ENCODE measurements at regions not wholly inside any gene's neighbourhood (a gene's known extent, or its start where the extent isn't known, plus 50 kb on each side); places are given as distances from the start of the nearest gene placed in this dataset.
"Not testable (repeated sequence)": the region's sequence is repeated elsewhere in the genome, so short reads cannot be mapped to it uniquely, and the experiment has no call there.

GRCh38 chr13:24563087-24563486 lies 50.5 kb upstream of the PARP4 start:
- DNase-seq, result no peak

GRCh38 chr13:24563971-24564370 lies 51.4 kb upstream of the PARP4 start:
- DNase-seq, result not testable (repeated sequence)

- DNase-seq, result no peak
Measured at GRCh38 chr13:24564881-24565280, 52.3 kb upstream of the PARP4 start.

- DNase-seq, result not testable (repeated sequence)
Measured at GRCh38 chr13:24567593-24567992, 55.0 kb upstream of the PARP4 start.

- DNase-seq, result no peak
Measured at GRCh38 chr13:24574847-24575246, 62.3 kb upstream of the PARP4 start.

GRCh38 chr13:24580315-24580714 lies 67.7 kb upstream of the PARP4 start:
- DNase-seq, result peak in 2 of 5 experiments; percentile 13 to 54

- DNase-seq, result peak in 1 of 5 experiments; percentile 68
Measured at GRCh38 chr13:24581578-24581977, 69.0 kb upstream of the PARP4 start.

GRCh38 chr13:24591697-24592096 lies 79.1 kb upstream of the PARP4 start:
- not testable (repeated sequence) for DNase-seq

GRCh38 chr13:24597906-24598670 lies 82.1 kb upstream of the ATP12A start:
- peak in 1 of 5 experiments; percentile 51 for DNase-seq

- not testable (repeated sequence) for DNase-seq
Measured at GRCh38 chr13:24599019-24599791, 81.0 kb upstream of the ATP12A start.

- DNase-seq, result peak in 2 of 5 experiments; percentile 21 to 57
Measured at GRCh38 chr13:24605923-24606372, 74.3 kb upstream of the ATP12A start.

GRCh38 chr13:24606486-24607170 lies 73.6 kb upstream of the ATP12A start:
- no peak for DNase-seq

GRCh38 chr13:24610956-24611355 lies 69.3 kb upstream of the ATP12A start:
- DNase-seq, result no peak

- no peak for DNase-seq
Measured at GRCh38 chr13:24612726-24613125, 67.5 kb upstream of the ATP12A start.

- DNase-seq, result no peak
Measured at GRCh38 chr13:24613128-24613527, 67.1 kb upstream of the ATP12A start.

- DNase-seq, result no peak
Measured at GRCh38 chr13:24613755-24614154, 66.5 kb upstream of the ATP12A start.

- DNase-seq, result peak in 1 of 5 experiments; percentile 54
Measured at GRCh38 chr13:24614306-24615080, 65.7 kb upstream of the ATP12A start.

- DNase-seq, result no peak
Measured at GRCh38 chr13:24615114-24615513, 65.1 kb upstream of the ATP12A start.

- no peak for DNase-seq
Measured at GRCh38 chr13:24615911-24616472, 64.2 kb upstream of the ATP12A start.

- DNase-seq, result no peak
Measured at GRCh38 chr13:24616514-24616913, 63.7 kb upstream of the ATP12A start.

GRCh38 chr13:24617256-24618010 lies 62.8 kb upstream of the ATP12A start:
- DNase-seq, result no peak
